ENCODE measurements at regions not wholly inside any gene's neighbourhood (a gene's known extent, or its start where the extent isn't known, plus 50 kb on each side); places are given as distances from the start of the nearest gene placed in this dataset.

DNA sequence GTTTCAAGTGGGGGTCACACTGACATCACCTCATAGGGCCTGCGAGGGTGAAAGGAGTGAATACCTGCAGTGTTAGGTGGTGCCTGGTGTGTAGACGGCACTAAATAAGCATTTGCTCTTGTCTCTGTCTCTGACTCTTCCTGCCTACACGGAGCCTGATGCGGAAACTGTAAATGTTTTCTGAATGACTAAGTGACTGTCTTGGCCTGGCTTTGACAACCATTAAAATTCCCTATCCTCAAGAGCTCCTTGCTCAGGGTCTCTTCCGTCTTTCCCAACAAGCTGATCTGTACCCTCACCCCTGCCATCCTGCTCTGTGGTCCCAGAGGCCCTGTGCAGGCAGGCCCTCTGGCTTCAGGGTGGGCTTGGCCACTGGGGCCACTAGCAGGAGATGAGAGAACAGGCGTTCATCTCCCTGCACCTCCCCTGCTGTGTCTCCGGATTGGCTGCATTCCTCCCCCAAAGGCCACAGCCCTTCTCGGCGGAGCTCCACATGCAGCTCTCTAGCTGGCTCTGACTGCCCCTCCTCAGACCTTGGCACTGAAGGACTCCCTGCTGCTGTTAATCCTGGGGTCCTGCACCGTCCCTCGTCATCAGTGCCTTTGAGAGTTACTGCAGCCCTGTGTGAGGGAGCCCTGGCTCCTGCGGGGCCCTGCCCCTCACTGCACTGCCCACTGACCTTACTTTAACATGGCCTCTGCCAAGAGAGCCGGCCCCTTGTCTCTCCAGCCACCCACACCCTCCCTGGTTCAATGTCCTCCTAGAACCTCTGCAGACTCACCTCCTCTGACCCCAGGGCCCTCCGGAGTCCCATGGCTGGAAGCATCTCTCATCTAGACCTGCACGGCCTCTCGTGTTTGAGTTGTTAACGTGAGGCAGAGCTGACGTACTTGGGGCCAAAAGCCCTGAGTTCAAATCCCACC lies 211.1 kb downstream of the MATN1 start:
- no peak for DNase-seq

DNA sequence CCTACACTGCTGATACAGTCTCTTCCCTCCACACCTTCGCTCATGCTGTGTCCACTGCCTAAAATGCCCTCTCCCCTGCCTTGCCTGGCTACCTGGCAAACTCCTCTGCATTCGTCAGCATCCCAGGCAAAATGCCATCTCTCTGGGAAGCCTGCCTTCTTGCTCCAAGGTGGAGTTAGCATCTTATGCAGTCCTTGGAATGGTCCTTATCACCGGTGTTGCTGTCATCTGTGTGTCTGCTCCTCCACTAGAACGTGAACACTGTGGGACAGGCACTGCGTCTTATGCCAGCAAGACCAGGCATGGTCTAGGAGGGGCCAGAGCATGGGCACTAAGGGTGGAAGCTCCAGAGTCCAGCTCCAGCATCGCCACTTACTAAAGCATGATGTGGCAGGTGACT lies 211.8 kb downstream of the MATN1 start:
- DNase-seq: no peak

DNA sequence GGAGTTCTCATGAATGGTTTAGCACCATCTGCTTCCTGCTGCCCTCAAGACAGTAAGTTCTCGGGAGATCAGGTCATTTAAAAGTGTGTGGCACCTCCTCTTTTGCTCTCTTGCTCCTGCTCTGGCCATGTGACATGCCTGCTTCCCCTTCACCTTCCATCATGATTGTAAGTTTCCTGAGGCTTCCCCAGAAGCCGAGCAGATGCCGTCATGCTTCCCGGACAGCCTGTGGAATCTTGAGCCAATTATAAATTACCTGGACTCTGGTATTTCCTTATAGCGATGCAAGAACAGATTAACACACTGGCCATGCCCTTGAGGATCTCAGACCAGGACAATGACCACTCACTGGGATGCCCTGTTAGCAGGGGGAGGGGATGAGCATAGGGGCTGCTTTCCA lies 212.3 kb downstream of the MATN1 start:
- DNase-seq: no peak

DNA sequence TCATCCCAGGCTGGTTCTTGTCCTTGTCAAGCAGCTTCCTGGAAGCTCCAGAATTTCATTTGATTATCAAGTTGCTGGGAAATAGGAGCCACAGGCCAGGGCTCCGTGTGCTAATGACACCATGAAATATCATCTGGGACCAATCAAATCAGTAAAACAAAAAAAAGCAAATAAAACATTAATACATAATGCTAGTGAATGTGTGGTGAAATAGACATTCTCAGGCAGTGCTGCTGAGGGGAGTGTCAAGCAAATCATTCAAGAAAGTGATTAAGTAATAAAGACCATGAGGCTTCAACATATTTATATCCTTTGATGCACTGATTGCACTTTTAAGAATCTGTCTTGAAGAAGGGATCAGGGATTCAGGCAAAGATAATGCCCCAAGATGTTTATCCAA lies 213.7 kb downstream of the MATN1 start:
- no peak for DNase-seq

DNA sequence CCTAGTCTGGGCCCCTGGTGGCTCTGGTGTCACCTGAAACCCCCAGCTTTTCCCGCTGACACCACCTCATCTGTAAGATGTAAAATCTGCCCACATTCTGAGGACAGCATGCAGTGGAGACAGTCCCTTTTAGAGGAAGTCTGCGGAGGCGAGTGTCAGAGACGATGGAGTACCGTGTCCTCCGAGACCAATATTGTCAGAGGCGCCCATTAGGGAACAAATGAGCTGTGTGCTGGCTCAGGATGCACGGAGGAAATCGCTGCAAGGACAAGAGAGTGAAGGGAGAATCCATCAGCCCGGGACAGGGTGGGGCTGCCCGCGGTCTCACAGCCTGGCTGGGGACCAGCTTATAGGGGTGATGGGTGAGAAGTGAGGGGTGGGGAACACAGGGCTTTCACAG lies 214.8 kb downstream of the MATN1 start:
- DNase-seq: no peak

DNA sequence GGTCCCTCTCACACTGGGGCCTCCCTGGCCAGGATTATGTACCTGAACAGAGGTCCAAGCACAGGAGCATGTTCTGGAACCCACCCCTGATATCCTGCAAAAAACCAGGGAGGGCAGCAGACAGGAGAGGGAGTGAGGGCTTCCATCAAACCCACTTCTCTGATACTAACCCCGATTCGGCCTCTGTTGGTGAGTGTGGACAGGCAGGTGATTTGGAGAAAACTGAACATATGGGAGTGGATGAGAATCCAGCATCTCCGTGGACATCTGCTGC lies 215.3 kb downstream of the MATN1 start:
- DNase-seq: no peak

DNA sequence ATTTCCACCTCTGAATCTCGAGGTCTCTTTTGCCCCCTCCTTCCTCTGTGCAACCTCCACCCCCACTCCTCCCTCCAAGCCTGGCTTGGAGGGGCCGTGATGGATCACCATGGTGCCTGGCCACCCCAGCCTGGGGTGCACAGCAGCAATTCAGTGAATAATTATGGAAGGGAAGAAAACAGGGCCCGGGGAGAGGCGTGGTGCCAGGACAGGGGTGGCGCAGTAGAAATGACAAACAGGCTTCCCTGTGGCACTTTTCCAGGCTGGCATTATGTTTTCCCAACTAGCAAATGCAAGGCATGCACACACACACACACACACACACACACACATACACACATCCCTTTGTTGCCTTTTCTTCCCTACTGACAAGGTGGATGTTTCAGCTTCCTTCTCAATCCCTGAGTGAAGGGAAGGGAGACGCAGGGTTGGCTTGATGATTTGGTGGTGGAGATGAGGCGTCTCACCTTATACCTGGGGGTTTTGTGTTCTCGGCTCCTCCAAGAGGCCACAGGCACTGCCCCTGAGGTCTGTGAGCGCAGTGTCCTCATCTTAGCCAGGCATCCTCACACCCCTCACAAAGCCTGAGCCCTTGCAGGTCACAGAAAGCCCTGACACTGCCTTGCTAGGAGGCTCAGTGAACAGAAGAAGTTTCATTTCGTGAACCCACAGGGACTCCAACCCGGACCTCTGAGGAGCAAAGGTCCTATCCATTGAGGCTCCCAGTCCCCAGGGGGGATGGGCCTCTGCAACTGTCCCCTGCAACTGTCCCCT lies 215.8 kb downstream of the MATN1 start:
- no peak for DNase-seq

DNA sequence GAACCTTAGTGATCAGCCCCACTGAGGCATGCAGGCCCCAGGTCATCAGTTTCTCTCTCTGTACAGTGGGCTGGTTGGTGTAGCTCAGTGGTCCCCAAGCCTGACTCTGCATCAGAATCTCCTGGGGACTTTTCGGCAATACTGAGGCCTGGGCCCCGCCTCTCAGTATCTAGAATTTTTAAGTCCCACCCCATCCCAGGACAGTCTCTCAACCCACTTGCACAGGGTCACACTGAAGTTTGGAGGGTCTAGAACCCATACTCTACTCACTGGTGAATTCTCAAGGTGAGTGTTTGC lies 216.4 kb downstream of the MATN1 start:
- no peak for DNase-seq

DNA sequence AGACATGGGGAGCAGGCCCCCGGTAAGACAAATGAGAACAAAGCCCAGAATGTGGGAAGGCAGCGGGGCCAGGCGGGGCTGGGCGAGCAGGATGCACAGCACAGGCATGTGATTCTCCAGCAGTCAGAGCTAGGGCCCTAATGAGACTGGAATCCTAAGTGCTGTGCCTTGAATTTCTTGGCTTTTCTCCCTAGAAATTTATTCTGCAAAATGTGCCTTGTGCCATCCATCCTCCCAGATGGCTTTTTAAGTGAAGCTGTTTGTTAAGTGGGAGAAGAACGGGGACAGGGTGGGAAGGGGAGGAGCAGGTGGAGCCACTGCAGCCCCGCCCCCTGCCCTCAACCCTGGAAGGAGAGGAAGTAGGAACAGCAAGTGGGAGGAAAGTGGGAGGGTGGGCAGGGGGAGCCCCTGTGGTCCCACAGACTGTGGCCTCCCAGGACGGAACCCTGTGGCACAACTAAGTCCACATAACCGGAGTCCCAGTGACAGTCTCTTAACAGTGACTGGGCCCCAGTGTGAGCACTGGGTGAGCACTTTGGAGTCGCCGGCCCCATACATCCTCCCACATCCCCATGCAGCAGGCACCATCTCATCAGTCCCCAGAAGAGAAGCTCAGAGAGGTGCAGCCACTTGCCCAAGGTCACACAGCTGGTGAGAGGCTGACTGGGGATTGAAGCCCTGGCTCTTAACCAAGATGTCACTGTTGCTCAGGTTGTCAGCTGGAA lies 216.9 kb downstream of the MATN1 start:
- DNase-seq: no peak

DNA sequence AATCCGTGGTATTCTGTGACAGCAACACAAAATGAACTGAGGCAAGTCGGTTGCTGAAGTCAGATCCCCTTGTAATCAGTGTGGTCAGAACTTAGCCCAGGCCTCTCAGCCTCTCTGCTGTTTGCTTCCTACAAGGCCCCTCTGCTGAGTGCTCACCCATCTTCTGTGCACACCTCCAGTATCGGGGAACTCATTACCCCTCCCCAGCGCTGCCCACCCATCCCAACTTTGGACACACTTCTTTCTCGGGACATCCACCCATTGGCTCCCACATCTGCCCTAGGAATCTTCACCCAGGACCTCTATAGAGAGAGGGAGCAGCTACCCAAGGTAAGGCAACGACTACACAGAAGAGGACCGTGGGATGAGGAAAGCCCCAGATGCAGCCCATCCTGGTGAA lies 217.5 kb downstream of the MATN1 start:
- no peak for DNase-seq

DNA sequence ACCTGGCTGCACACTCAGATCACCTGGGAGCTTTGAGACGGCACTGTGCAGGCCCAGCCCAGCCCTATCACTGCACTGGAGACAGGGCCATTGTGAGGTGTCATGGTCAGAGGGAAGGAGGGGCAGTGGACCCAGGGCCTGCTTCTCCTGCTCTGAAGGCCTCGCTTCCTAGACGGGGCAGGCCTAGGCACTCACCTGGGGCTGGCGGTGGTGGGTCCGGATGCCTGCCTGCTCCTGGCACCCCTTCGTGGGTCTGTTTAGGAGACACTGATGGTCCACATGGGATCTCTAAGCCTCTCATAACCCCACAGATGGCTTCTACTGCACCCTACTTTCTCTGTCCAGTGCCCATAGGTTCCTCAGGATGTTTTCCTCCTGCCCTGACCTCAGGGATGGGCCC lies 230.9 kb downstream of the MATN1 start:
- DNase-seq: no peak

DNA sequence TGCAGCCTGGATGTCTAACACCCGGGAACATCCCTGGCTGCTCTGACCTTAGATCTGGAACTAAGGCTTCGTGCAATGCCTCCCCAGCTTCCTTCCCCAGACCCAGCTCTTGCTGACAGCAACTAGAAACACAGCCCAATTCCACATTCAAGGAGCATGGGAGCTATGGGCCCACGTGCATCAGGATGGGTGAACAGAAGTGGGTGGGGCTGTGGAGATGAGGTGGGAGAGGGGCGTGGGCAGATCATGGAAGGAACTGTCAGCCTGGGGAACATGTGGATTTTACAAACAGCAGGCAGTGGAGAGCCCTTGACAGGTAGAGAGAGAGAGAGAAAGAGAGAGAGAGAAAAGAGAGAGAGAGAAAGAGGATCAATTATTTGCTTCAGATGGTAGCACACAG lies 231.6 kb downstream of the MATN1 start:
- DNase-seq: no peak

DNA sequence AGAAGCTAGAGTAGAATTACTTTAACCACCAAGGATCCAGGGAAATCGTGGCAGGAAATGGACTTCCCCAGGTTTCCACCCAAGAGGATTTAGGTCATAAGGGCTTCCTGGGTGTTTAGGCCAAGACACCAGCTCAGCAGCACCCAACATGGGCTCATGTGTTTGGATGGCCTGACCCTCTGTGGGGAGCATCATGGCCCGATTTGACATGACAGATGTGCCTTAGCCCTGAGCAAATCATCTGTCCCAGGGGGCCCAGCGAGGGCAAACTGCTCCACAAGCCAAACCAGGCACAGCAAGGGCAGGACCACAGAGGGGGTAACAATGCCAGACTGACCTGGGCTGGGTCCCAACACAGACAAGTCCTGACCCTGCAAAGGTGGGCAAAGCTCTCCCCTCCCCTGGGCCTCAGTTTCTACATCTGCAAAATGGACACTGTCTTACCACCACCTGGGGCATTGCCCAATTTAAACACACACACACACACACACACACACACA lies 232.8 kb downstream of the MATN1 start:
- no peak for DNase-seq

DNA sequence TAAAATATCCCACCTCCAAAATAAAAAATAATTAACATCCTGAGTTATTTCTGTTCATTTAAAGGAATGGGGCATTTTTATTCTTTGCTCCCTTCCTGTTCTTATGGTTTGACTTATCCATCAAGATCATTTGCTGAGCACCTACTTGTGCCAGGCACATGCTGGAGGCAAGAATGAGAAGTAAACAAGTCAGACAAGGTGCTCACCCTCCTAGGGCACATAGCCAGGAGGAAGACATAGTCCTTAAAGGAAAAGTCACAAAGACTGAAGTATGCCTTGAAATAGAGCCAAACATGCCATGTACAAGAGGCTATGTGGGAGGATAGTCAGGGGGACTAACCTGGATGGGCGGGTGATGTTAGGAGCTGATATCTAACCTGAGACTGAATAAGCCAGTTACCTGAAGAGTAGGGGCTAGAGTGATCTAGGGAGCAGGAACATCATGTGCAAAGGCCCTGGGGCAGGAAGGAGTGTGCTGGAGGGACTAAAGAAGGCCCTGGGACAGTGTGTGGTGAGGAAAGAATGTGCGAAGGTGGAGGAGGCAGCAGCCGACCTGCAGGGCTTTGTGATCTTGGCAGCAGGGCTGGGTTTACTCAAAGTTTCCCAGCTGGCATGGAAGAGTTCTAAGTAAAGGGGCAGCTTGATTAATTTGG lies 233.5 kb downstream of the MATN1 start:
- DNase-seq: no peak

DNA sequence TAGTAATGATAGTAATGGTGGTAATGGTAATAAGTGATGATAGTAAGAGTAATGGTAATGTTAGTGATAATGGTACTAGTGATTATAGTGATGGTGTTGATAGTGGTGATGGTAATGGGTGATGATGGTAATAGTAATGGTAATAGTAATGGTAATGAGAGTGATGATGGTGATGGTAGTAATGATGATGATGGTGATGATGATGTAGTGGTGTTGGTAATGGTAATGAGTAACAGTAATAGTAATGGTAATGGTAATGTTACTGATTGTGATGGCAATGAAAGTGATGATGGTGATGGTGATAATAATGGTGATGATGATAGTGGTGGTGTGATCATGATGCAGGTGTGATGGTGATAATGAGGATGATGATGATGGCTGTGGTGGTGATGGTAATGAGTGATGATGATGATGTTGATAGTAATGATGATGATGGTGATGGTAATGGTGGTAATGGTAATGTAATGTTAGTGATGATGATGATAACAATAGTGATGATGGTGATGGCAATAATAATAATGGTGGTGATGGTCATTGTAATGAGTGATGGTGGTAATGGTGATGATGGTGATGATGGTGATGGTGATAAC lies 235.0 kb downstream of the MATN1 start:
- DNase-seq: no peak

DNA sequence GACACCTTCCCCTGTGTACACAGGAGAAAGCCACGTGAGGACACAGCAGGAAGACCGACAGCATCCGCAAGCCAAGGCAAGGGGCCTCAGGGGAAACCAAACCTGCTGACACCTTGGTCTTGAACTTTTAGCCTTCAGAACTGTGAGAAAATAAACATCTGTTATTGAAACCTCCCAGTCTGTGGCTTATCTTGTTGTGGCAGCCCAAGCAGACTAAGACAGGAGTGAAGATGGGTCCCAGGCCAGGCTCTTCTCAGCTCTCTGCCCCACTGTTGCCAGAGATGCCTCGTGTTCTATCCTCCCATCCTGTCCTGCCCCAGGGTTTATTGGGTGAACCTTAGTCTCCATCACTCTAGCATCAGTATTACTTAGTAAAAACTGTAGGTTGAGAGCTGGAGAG lies 236.3 kb downstream of the MATN1 start:
- DNase-seq: no peak

DNA sequence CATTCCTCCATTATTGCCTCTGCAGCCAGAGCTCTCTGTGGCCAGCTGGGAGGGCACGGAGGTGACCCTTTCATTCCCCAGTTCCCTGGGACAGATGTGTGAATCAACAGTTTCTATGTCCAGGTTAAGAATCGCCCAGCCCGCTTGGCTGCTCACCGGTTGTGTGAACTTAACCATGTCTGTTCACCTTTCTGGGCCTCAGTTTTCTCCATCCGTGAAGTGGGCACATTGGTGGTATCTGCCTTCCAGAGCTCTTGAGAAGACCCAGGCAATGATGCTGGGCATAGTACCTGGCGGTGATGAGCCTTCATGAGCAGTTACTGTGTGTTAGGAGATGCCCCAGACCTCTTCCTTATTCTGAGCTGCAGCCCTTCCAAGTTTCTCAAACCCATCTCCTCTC lies 238.3 kb downstream of the MATN1 start:
- no peak for DNase-seq

DNA sequence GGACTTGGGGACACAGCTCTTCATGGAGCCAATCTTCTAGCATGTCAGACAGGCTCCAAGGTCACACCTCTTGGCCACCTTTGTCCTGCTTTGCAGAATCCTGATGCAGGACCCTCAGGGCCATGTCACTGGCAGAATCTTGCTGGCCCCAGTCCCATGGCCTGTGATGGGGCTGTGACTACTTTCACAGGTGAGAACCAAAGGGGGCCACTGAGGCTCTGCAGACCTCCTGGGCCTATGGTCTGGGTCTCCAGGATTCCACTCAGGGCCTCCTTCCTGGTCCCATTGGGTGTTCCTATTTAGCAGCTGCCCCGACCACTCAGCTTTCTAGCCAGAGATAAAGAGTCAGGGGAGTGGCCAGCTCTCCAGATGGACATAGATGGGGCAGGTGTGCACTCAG lies 238.7 kb downstream of the MATN1 start:
- no peak for DNase-seq

DNA sequence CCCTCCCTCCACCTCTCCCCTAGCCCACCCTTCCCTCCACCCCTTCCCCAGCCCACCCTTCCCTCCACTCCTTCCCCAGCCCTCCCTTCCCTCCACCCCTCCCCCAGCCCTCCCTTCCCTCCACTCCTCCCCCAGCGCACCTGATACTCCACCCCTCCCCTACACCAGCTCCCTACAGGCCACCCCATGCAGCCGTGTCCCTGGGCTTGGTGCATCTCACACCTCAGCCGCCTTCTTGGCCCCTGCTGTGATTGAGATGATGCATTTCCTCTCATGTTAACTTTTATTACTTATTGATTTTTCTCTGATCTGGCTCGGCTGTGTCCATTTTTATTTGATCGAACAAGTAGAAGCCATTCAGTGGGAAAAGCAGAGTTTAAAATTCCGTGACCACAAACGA lies 243.8 kb downstream of the MATN1 start:
- DNase-seq: no peak

DNA sequence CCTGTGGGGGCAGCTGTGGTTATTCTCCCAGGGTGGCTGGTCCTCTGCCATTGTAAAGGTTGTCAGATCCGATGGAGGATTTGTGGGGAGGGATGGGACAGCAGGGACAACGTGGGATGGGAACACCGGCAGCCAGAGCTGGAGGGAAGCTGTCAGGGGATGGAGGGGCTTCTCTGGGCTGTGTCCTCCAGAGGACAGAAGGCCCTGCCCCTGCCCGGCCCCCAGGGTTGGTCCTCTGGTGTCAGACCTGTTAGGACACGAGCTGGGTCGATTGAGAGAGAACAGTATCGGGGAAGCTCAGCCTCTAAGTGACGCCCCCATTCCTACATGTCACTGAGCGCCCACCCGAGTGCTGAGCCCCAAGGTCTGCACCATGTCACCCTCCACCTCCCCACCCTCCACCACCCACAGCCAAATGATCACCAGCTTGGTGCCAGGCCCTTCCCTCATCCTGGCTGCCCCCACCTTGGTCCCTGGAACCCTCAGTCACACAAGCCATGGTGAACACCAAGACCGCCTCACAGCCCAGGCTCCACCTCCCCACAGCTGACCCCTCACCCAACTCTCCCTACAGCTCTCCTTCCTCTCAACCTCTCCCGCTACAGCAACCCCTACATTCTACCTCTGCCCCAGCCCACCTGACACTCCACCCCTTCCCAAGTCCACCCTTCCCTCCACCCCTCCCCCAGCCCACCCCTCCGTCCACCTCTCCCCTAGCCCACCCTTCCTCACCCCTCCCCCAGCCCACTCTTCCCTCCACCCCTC lies 244.4 kb downstream of the MATN1 start:
- DNase-seq: no peak

DNA sequence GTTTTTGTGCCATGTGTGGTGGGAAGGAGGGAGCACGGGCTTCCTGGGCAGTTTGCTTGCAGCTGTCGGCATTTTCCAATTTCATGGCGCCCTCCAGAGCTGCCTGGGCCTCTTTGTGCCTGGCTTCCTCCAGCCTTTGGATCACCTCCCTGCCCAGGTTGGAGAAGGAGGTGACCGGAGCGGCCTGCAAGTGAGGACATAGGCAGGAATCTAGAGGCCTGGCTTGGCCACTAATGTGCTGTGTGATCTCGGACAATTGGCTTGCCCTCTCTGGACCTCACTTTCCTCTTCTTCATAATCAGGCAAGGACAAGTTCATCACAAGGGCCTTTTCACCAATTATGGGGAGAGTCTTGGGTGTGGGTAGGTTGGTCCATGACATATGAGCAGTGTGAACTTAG lies 245.1 kb downstream of the MATN1 start:
- no peak for DNase-seq

DNA sequence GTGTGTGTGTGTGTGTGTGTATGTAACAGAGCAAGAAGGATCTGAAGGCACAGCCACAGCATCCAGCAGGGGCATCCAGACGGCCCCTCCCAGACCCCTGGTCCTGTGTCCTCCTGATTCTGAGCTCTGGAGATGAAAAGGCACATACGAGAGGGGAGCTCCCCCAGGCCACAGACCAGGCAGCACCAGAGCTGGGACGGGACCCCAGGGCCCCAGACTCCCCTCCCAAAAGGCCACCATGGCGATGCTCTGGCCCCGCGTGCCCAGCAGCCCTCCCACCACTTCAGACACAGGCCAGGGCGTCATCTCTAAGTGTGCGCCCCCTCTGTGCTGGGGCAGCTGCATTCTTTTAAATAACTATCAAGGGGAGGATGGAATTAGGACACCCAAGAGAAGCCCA lies 245.8 kb downstream of the MATN1 start:
- no peak for DNase-seq
